ENCODE measurements at regions not wholly inside any gene's neighbourhood (a gene's known extent, or its start where the extent isn't known, plus 50 kb on each side); places are given as distances from the start of the nearest gene placed in this dataset.

DNA sequence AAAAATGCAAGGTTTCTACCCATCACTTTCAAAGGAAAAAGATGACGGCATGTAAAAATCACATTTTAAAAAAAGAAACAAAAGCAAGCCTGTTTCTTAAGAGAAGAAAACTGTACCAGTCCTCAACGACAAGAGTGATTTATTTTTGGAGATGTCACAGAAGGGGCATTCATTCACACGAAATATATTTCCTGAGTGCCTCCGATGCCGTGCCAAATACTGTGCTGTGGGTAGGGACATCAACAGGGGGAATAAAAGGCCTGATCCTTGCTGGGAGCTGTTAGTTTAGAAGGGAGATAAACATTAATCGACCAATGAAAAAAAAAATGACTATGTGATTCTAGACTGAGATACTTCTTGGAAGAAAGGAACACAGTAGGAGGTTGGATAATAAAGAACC is 297.5 kb upstream of the SOX5 start:
- TF ChIP-seq, protein P1, sequence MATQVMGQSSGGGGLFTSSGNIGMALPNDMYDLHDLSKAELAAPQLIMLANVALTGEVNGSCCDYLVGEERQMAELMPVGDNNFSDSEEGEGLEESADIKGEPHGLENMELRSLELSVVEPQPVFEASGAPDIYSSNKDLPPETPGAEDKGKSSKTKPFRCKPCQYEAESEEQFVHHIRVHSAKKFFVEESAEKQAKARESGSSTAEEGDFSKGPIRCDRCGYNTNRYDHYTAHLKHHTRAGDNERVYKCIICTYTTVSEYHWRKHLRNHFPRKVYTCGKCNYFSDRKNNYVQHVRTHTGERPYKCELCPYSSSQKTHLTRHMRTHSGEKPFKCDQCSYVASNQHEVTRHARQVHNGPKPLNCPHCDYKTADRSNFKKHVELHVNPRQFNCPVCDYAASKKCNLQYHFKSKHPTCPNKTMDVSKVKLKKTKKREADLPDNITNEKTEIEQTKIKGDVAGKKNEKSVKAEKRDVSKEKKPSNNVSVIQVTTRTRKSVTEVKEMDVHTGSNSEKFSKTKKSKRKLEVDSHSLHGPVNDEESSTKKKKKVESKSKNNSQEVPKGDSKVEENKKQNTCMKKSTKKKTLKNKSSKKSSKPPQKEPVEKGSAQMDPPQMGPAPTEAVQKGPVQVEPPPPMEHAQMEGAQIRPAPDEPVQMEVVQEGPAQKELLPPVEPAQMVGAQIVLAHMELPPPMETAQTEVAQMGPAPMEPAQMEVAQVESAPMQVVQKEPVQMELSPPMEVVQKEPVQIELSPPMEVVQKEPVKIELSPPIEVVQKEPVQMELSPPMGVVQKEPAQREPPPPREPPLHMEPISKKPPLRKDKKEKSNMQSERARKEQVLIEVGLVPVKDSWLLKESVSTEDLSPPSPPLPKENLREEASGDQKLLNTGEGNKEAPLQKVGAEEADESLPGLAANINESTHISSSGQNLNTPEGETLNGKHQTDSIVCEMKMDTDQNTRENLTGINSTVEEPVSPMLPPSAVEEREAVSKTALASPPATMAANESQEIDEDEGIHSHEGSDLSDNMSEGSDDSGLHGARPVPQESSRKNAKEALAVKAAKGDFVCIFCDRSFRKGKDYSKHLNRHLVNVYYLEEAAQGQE (IDR thresholded peaks at IDR 0.05; ENCODE audit: low read depth), result no peak
- TF ChIP-seq, protein P2, sequence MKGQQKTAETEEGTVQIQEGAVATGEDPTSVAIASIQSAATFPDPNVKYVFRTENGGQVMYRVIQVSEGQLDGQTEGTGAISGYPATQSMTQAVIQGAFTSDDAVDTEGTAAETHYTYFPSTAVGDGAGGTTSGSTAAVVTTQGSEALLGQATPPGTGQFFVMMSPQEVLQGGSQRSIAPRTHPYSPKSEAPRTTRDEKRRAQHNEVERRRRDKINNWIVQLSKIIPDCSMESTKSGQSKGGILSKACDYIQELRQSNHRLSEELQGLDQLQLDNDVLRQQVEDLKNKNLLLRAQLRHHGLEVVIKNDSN (IDR thresholded peaks at IDR 0.05), result no peak
- TF ChIP-seq RAD21 (IDR thresholded peaks at IDR 0.05; ENCODE audit: low read depth), result no peak
- no peak for TF ChIP-seq TCF12 (IDR thresholded peaks at IDR 0.05; ENCODE audit: low read depth)
- no peak for TF ChIP-seq CEBPB (IDR thresholded peaks at IDR 0.05)
- no peak for TF ChIP-seq EP300 (IDR thresholded peaks at IDR 0.05; ENCODE audit: borderline replicate concordance)
- no peak for TF ChIP-seq EGR1 (IDR thresholded peaks at IDR 0.05)
- TF ChIP-seq YY1 (IDR thresholded peaks at IDR 0.05; ENCODE audit: low read depth), result no peak
- TF ChIP-seq NFIC (IDR thresholded peaks at IDR 0.05), result no peak
- TF ChIP-seq TAF1 (IDR thresholded peaks at IDR 0.05; ENCODE audit: low read depth), result no peak
- TF ChIP-seq, protein P3, sequence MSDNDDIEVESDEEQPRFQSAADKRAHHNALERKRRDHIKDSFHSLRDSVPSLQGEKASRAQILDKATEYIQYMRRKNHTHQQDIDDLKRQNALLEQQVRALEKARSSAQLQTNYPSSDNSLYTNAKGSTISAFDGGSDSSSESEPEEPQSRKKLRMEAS (IDR thresholded peaks at IDR 0.05), result no peak
- no peak for TF ChIP-seq ZBTB7A (IDR thresholded peaks at IDR 0.05; ENCODE audit: low read depth)
- TF ChIP-seq CREB1 (IDR thresholded peaks at IDR 0.05; ENCODE audit: low read depth), result no peak
- TF ChIP-seq FOXM1 (IDR thresholded peaks at IDR 0.05; ENCODE audit: borderline replicate concordance, low read depth), result no peak

DNA sequence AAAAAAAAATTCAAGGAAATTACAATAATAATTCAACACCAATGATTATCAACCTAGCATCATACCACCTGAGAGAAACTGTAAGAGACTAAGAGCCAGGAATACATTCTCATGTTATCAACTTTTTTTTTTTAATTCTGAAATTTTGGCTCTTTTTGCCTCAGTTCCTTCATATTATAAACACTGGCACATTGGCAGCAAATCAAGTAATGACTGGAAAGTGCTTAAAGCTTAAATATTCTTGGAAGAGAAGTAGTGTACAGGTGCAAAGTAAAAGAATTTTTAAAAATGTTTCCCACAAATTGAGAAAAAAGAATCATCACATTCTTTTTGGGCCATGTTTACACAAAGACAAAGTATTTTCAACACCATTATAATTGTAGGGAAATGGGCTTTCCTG is 296.9 kb upstream of the SOX5 start:
- TF ChIP-seq, protein P2 (IDR thresholded peaks at IDR 0.05), result no peak
- TF ChIP-seq RAD21 (IDR thresholded peaks at IDR 0.05; ENCODE audit: low read depth) (no peak), CREB1 (IDR thresholded peaks at IDR 0.05; ENCODE audit: low read depth) (no peak), YY1 (IDR thresholded peaks at IDR 0.05; ENCODE audit: low read depth) (no peak), ZBTB7A (IDR thresholded peaks at IDR 0.05; ENCODE audit: low read depth) (no peak), EP300 (IDR thresholded peaks at IDR 0.05; ENCODE audit: borderline replicate concordance) (no peak), NFIC (IDR thresholded peaks at IDR 0.05) (no peak), TEAD4 (IDR thresholded peaks at IDR 0.05) (no peak), FOXM1 (IDR thresholded peaks at IDR 0.05; ENCODE audit: borderline replicate concordance, low read depth) (no peak)
- TF ChIP-seq, protein P1 (IDR thresholded peaks at IDR 0.05; ENCODE audit: low read depth), result no peak
- TF ChIP-seq, protein P3 (IDR thresholded peaks at IDR 0.05), result no peak

DNA sequence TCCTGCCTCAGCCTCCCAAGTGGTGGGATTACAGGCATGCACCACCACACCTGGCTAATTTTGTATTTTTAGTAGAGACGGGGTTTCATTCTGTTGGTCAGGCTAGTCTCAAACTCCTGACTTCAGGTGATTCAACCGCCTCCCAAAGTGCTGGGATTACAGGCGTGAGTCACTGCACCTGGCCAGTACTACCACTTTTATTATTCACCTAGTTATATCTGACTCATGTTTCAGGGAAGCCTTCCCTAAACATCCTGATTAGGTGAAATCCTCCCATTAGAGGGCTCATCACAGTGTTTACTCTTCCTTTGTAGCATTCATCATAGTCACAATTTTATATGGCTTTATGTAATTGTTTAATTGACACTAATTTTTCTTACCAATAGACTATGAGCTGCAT is 295.3 kb upstream of the SOX5 start:
- TF ChIP-seq NFIC (IDR thresholded peaks at IDR 0.05) (no peak), TEAD4 (IDR thresholded peaks at IDR 0.05) (no peak), EP300 (IDR thresholded peaks at IDR 0.05; ENCODE audit: borderline replicate concordance) (no peak), FOXM1 (IDR thresholded peaks at IDR 0.05; ENCODE audit: borderline replicate concordance, low read depth) (no peak), EGR1 (IDR thresholded peaks at IDR 0.05) (no peak), CEBPB (IDR thresholded peaks at IDR 0.05) (no peak)
- TF ChIP-seq, protein P3 (IDR thresholded peaks at IDR 0.05), result no peak

DNA sequence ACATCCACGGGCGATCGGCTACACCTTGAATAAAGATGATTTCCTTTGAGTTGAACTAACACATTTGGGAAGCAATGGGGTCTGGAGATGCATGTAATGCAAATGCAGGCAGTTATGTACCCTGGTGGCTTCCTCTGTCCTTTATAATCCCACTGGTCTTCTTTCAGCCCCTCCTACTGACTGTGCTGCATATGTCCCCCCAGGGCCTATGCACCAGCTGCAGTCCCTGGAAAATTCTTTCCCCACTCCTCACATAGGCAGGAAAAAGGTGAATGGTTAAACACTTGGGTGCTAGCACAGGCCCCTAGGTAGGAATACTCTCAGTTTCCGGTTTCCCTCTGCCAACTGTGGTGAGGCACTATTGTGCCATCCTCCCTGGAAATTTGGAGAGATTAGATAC is 294.8 kb upstream of the SOX5 start:
- TF ChIP-seq CREB1 (IDR thresholded peaks at IDR 0.05; ENCODE audit: low read depth) (no peak), EGR1 (IDR thresholded peaks at IDR 0.05) (no peak), TAF1 (IDR thresholded peaks at IDR 0.05; ENCODE audit: low read depth) (no peak), RAD21 (IDR thresholded peaks at IDR 0.05; ENCODE audit: low read depth) (no peak), YY1 (IDR thresholded peaks at IDR 0.05; ENCODE audit: low read depth) (no peak), TEAD4 (IDR thresholded peaks at IDR 0.05) (no peak), NFIC (IDR thresholded peaks at IDR 0.05) (no peak), CEBPB (IDR thresholded peaks at IDR 0.05) (no peak), TCF12 (IDR thresholded peaks at IDR 0.05; ENCODE audit: low read depth) (no peak), ZBTB7A (IDR thresholded peaks at IDR 0.05; ENCODE audit: low read depth) (no peak), FOXM1 (IDR thresholded peaks at IDR 0.05; ENCODE audit: borderline replicate concordance, low read depth) (no peak), EP300 (IDR thresholded peaks at IDR 0.05; ENCODE audit: borderline replicate concordance) (no peak)
- TF ChIP-seq, protein P3 (IDR thresholded peaks at IDR 0.05), result no peak
- TF ChIP-seq, protein P1 (IDR thresholded peaks at IDR 0.05; ENCODE audit: low read depth), result no peak
- TF ChIP-seq, protein P2 (IDR thresholded peaks at IDR 0.05), result no peak

All from Ishikawa (cell line).